Effector memory CD8-positive, alpha-beta T cell (primary cell): ENCODE measurements at regions not wholly inside any gene's neighbourhood (a gene's known extent, or its start where the extent isn't known, plus 50 kb on each side); places are given as distances from the start of the nearest gene placed in this dataset.

Experiments
- ATAC-seq: fragments of 150-1000 bp; cut with Tn5 transposase; replicated peaks from 2 replicates; pipeline ENCODE4 v1.10.0; 2021; ENCODE audit warnings: mild to moderate bottlenecking, moderate library complexity
- DNase-seq, 3 experiments: peaks; one replicate each; pipeline ENCODE4 v3.0.0; 2021
- H3K27ac Mint-ChIP-seq, 2 donors: one replicate each; pipeline ENCODE4 v1.8.0; 2022; ENCODE audit warnings: mild to moderate bottlenecking in 2 of 2, mixed read lengths in 2 of 2, moderate library complexity in 2 of 2
- H3K27me3 Mint-ChIP-seq, 2 donors: one replicate each; pipeline ENCODE4 v1.8.0; 2022; ENCODE audit warnings: mixed read lengths in 2 of 2
- H3K36me3 Mint-ChIP-seq: one replicate; pipeline ENCODE4 v1.8.0; 2022; ENCODE audit warnings: mild to moderate bottlenecking, moderate library complexity, mixed read lengths; ENCODE audit not compliant: insufficient read depth
- H3K4me1 Mint-ChIP-seq, 2 donors: one replicate each; pipeline ENCODE4 v1.8.0; 2022; ENCODE audit warnings: low read depth in 2 of 2, mixed read lengths in 2 of 2
- H3K4me3 Mint-ChIP-seq, 2 donors: one replicate each; pipeline ENCODE4 v1.8.0; 2022; ENCODE audit warnings: mild to moderate bottlenecking in 2 of 2, mixed read lengths in 2 of 2, moderate library complexity in 2 of 2
- H3K9me3 Mint-ChIP-seq, 2 donors: one replicate each; pipeline ENCODE4 v1.8.0; 2022; ENCODE audit warnings: mixed read lengths in 2 of 2

DNA sequence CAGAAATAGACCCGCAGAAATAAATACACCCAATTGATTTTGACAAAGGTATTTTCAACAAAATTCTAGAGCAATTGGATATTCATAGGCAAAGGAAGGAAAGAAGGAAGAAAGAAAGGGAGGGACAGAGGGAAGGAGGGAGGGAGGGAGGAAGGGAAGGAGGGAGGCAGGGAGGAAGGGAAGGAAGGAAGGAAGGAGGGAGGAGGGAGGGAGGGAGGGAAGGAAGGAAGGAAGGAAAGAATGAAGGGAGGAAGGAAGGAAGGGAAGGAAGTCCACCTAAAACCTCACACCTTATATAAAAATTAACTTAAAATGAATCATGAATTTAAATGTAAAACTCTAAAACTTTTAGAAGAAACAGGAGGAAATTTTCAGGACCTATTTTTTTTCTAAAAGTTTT, 94.2 kb upstream of the USP47 start:
- Mint-ChIP-seq H3K27me3 (peaks cover 49 to 62% of the 10 kb centered on the region in 2 donors), H3K4me3 (no peak overlapping the region), H3K36me3 (no peaks in the 10 kb centered on the region), H3K4me1 (no peaks in the 10 kb centered on the region), H3K9me3 (no peaks in the 10 kb centered on the region), H3K27ac (no peak overlapping the region)
- no peak for ATAC-seq
- DNase-seq, result no peak

DNA sequence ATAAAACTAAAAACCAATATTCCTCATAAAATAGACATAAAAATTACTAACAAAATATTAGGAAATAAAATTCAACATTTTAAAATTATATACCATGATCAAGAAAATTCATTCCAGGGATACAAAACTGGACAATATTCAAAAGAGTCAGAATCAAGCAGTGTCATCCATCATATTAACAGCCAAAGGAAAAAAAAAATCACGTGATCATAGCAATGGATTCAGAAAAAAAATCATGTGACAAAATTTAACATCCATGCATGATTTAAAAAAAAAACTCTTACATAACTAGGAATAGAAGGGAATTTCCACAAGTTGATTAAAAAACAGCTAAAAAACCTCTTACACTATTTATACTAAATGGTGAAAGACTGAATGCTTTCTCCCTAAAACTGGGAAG, 95.3 kb upstream of the USP47 start:
- H3K9me3 Mint-ChIP-seq, result no peaks in the 10 kb centered on the region
- no peaks in the 10 kb centered on the region for H3K4me1 Mint-ChIP-seq
- no peak for DNase-seq
- no peak overlapping the region for H3K4me3 Mint-ChIP-seq
- ATAC-seq, result no peak
- H3K27ac Mint-ChIP-seq, result no peak overlapping the region
- peaks cover 57 to 70% of the 10 kb centered on the region in 2 donors for H3K27me3 Mint-ChIP-seq
- H3K36me3 Mint-ChIP-seq, result no peaks in the 10 kb centered on the region

DNA sequence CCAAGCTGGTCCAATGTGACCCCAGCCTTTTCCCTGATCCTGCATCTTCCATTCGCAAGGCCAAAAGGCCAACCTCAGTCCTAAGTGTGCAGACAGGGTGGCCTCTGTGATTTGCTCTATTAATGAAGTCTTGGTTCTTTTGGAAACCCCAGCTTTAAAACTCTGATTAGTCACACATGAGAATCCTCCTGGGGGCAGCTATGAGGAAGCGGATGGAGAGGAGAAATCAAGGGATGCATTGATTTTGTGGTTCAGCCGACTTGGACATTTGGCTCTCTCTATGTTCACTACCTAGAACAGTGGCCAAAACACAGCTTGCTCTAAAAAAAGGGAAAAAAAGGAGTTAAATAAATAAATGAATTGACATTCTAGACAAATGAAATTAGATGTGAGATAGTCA, 98.6 kb upstream of the USP47 start:
- ATAC-seq (no peak), DNase-seq (no peak)
- no peaks in the 10 kb centered on the region for H3K4me1 Mint-ChIP-seq
- H3K36me3 Mint-ChIP-seq, result no peaks in the 10 kb centered on the region
- H3K4me3 Mint-ChIP-seq, result no peak overlapping the region
- H3K27me3 Mint-ChIP-seq, result peaks cover 53 to 59% of the 10 kb centered on the region in 2 donors
- no peaks in the 10 kb centered on the region for H3K9me3 Mint-ChIP-seq
- H3K27ac Mint-ChIP-seq, result no peak overlapping the region

GRCh38 chr11:11742486-11742885, 99.3 kb upstream of the USP47 start:
- DNase-seq, result no peak
- ATAC-seq, result no peak
- Mint-ChIP-seq H3K4me3 (no peak overlapping the region), H3K27ac (no peak overlapping the region), H3K9me3 (no peaks in the 10 kb centered on the region), H3K4me1 (no peaks in the 10 kb centered on the region), H3K27me3 (peaks cover 58 to 59% of the 10 kb centered on the region in 2 donors), H3K36me3 (no peaks in the 10 kb centered on the region)

DNA sequence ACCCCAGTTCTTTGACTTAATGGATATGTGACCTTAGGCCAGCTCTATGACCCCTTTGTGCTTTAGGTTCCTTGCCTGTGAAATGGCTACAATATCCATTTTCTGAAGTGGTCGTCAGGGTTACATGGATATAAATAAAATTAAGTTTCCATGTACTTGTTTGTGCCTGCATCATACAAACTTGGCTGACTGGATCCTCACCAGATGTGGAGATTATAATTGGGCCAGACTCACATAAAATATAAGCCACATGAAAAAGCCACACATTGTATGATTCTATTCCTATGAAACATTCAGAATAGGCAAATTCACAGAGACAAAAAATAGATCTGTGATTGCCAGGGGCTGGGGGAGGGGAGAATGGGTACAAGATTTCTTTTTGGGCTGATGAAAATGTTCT, 100.9 kb upstream of the USP47 start:
- ATAC-seq (no peak), DNase-seq (no peak)
- H3K36me3 Mint-ChIP-seq, result no peaks in the 10 kb centered on the region
- H3K27ac Mint-ChIP-seq, result no peak overlapping the region
- H3K9me3 Mint-ChIP-seq, result no peaks in the 10 kb centered on the region
- H3K27me3 Mint-ChIP-seq, result peaks cover 55 to 56% of the 10 kb centered on the region in 2 donors
- no peaks in the 10 kb centered on the region for H3K4me1 Mint-ChIP-seq
- H3K4me3 Mint-ChIP-seq, result no peak overlapping the region

GRCh38 chr11:11740073-11740702, 101.6 kb upstream of the USP47 start:
- ATAC-seq (no peak), DNase-seq (no peak)
- Mint-ChIP-seq H3K36me3 (no peaks in the 10 kb centered on the region), H3K9me3 (no peaks in the 10 kb centered on the region), H3K4me1 (no peaks in the 10 kb centered on the region), H3K27me3 (peaks cover 54 to 56% of the 10 kb centered on the region in 2 donors), H3K4me3 (no peak overlapping the region), H3K27ac (no peak overlapping the region)

- no peak overlapping the region for H3K27ac Mint-ChIP-seq
- DNase-seq (no peak), ATAC-seq (no peak)
- no peaks in the 10 kb centered on the region for H3K9me3 Mint-ChIP-seq
- H3K36me3 Mint-ChIP-seq, result no peaks in the 10 kb centered on the region
- no peak overlapping the region for H3K4me3 Mint-ChIP-seq
- peaks cover 48 to 56% of the 10 kb centered on the region in 2 donors for H3K27me3 Mint-ChIP-seq
- H3K4me1 Mint-ChIP-seq, result no peaks in the 10 kb centered on the region
Observed at GRCh38 chr11:11738370-11738769, 103.4 kb upstream of the USP47 start.

DNA sequence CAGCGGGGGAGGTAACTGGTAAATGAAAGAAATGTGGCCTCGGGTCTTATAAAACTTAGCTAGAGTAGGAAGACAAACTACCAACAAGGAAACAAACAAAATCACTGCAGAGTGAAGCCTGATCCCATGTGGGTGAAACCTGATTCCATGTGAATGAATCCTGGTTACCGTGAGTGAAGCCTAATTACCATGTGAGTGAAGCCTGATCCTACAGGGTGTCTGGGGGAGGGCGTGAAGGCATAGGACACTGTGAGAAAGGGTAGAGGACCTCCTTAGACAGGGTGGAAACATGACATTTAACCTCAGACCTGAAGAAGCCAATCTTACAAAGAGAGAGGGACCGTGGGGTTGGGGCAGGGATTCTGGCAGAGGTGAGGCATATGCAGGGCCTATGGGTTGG, 106.2 kb upstream of the USP47 start:
- H3K27me3 Mint-ChIP-seq, result peaks cover 31 to 50% of the 10 kb centered on the region in 2 donors
- H3K36me3 Mint-ChIP-seq, result no peaks in the 10 kb centered on the region
- H3K4me1 Mint-ChIP-seq, result no peaks in the 10 kb centered on the region
- no peak for ATAC-seq
- no peaks in the 10 kb centered on the region for H3K9me3 Mint-ChIP-seq
- H3K4me3 Mint-ChIP-seq, result no peak overlapping the region
- no peak overlapping the region for H3K27ac Mint-ChIP-seq
- no peak for DNase-seq

GRCh38 chr11:11733246-11733747, 108.5 kb upstream of the USP47 start:
- no peak overlapping the region for H3K4me3 Mint-ChIP-seq

GRCh38 chr11:11732116-11732515, 109.7 kb upstream of the USP47 start:
- DNase-seq (no peak), ATAC-seq (no peak)
- Mint-ChIP-seq H3K4me1 (no peaks in the 10 kb centered on the region), H3K9me3 (no peaks in the 10 kb centered on the region), H3K4me3 (no peak overlapping the region), H3K27me3 (peaks cover 22 to 48% of the 10 kb centered on the region in 2 donors), H3K36me3 (peaks cover 3% of the 10 kb centered on the region), H3K27ac (no peak overlapping the region)

More at GRCh38 chr11:11733246-11733747, 108.5 kb upstream of the USP47 start:
- ATAC-seq (no peak), DNase-seq (no peak)
- Mint-ChIP-seq H3K27ac (no peak overlapping the region), H3K36me3 (peaks cover 3% of the 10 kb centered on the region), H3K9me3 (no peaks in the 10 kb centered on the region), H3K27me3 (peaks cover 24 to 48% of the 10 kb centered on the region in 2 donors), H3K4me1 (no peaks in the 10 kb centered on the region)

DNA sequence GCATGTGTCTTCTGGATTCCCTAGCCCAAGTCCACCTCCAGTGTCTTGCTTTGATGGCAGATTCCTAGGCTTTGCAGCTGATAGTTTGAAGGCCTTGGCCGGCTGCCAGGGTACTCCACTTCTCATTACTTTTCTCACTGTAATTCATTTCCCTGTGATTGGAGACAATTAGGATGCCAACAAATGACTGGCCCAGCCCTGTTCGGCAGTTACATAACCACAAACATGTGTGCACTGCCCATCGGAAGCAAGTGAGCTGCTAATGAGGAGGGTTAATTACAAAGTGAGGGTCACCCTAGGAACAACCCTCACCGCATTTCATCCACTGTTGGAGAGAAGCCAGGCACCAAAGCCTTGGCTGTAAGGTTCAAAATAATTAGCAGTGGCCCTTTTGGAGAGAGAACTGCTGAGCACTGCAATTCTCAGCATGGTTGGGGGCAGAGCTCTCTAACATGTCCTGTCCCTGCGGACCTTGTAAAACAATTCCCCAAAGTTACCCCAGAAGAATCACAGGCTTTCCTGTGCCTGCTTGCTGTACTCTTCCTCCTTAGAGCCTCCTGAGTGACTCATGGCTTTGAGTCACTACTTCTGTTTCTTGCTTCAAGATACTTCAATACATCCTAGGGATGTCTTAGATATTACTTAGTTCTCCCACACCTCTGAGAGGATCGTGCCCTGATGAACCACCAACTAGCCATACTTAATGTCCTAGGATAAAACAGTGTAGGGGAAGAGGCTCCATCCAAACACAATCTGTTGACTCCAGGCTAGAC, 109.7 kb upstream of the GALNT18 start:
- ATAC-seq (no peak), DNase-seq (no peak)
- Mint-ChIP-seq H3K27me3 (peaks cover 22 to 48% of the 10 kb centered on the region in 2 donors), H3K27ac (no peak overlapping the region), H3K9me3 (no peaks in the 10 kb centered on the region), H3K4me3 (no peak overlapping the region), H3K4me1 (no peaks in the 10 kb centered on the region), H3K36me3 (peaks cover 3% of the 10 kb centered on the region)

DNA sequence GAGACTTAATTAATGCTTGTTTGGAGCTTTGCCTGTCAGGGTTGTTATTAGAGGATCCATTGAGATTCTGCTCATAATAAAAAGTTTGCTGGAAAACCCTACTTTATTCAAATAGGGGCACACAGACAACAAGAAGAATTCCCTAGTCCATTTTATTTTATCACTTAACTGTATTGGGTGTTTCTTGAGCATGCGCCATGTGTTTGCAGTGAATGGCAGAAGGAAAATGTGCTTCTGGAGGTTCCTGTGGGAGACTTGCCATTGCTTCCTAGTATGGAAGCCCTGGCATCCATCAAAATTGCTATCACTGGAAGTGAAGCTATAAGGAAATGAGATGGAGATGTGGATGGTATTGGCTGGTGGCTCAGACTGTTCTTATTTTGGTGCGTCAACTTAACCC, 106.6 kb upstream of the GALNT18 start:
- H3K9me3 Mint-ChIP-seq, result no peaks in the 10 kb centered on the region
- ATAC-seq (no peak), DNase-seq (no peak)
- no peak overlapping the region for H3K27ac Mint-ChIP-seq
- H3K36me3 Mint-ChIP-seq, result peaks cover 3% of the 10 kb centered on the region
- H3K4me1 Mint-ChIP-seq, result no peaks in the 10 kb centered on the region
- peaks cover 35 to 52% of the 10 kb centered on the region in 2 donors for H3K27me3 Mint-ChIP-seq
- H3K4me3 Mint-ChIP-seq, result no peak overlapping the region

GRCh38 chr11:11725438-11725837, 103.6 kb upstream of the GALNT18 start:
- Mint-ChIP-seq H3K27me3 (peaks cover 48 to 61% of the 10 kb centered on the region in 2 donors), H3K4me1 (no peaks in the 10 kb centered on the region), H3K27ac (no peak overlapping the region), H3K36me3 (peaks cover 3% of the 10 kb centered on the region), H3K4me3 (no peak overlapping the region), H3K9me3 (no peaks in the 10 kb centered on the region)
- ATAC-seq (no peak), DNase-seq (no peak)

- H3K4me1 Mint-ChIP-seq, result no peaks in the 10 kb centered on the region
- H3K27me3 Mint-ChIP-seq, result peaks cover 49 to 57% of the 10 kb centered on the region in 2 donors
- DNase-seq, result no peak
- no peak overlapping the region for H3K27ac Mint-ChIP-seq
- H3K4me3 Mint-ChIP-seq, result no peak overlapping the region
- peaks cover 3% of the 10 kb centered on the region for H3K36me3 Mint-ChIP-seq
- no peaks in the 10 kb centered on the region for H3K9me3 Mint-ChIP-seq
- no peak for ATAC-seq
Observed at GRCh38 chr11:11724994-11725393, 103.2 kb upstream of the GALNT18 start.
